ENCODE measurements at regions not wholly inside any gene's neighbourhood (a gene's known extent, or its start where the extent isn't known, plus 50 kb on each side); places are given as distances from the start of the nearest gene placed in this dataset.

DNA sequence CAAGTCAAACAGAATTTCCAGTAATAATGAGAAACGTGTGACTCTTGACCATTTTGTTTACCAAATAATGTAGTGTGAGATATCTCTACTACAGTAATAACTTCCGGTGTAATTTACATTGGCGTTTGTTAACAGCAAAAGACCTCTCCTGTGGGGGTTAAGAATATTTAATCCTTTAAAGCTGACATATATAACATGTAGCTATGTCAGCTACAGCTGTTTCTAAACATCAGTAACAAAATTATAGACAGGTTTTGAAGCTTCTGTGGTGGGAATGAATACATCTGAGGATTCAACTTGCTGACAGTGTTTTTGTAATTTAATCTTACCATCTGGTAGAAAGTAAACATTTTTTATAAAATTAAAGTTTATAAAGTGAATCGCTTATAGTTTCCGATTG lies 73.6 kb upstream of the TENM3 start:
- TF ChIP-seq, protein P1, sequence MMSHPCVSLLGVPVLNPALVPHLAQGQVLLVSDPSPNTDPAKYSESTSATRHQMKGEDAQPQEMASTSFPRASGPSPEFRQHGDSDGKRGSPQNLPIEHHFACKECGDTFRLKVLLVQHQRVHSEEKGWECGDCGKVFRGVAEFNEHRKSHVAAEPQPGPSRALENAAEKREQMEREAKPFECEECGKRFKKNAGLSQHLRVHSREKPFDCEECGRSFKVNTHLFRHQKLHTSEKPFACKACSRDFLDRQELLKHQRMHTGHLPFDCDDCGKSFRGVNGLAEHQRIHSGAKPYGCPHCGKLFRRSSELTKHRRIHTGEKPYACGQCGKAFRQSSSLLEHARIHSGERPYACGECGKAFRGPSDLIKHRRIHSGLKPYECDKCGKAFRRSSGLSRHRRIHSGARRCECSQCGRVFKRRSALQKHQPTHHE (CRISPR knock-in tag; IDR thresholded peaks at IDR 0.05; ENCODE audit: borderline replicate concordance) = no peak
- TF ChIP-seq ZNF510 (CRISPR knock-in tag; IDR thresholded peaks at IDR 0.05; ENCODE audit: low read depth) (no peak), TMF1 (CRISPR knock-in tag; IDR thresholded peaks at IDR 0.05; ENCODE audit: low read depth) (no peak), ESRRA (CRISPR knock-in tag; IDR thresholded peaks at IDR 0.05; ENCODE audit: low read depth) (no peak), ZNF629 (CRISPR knock-in tag; conservative IDR thresholded peaks at IDR 0.05) (no peak), YY1 (IDR thresholded peaks at IDR 0.05; ENCODE audit: insufficient read depth, insufficient replicate concordance, low read depth, low read length) (no peak), NFYC (CRISPR knock-in tag; IDR thresholded peaks at IDR 0.05) (no peak)

Measured in HepG2 (cell line).